A673 (cell line): ENCODE measurements at regions not wholly inside any gene's neighbourhood (a gene's known extent, or its start where the extent isn't known, plus 50 kb on each side); places are given as distances from the start of the nearest gene placed in this dataset.
"Not testable (repeated sequence)": the region's sequence is repeated elsewhere in the genome, so short reads cannot be mapped to it uniquely, and the experiment has no call there.

Experiments
- BruUV-seq: library from RNA; stranded (reverse); fragments of 400-500 nt; replicated peaks from 2 replicates; lab custom pipeline; 2021; lab: Mats Ljungman, UMichigan
- CTCF ChIA-PET: fragments of 300-600 bp; sonication (Branson Sonifier 250); formaldehyde crosslinking; loops from one replicate; lab custom pipeline; 2022; ENCODE audit warnings: antibody characterized with exemption; lab: Charles Lee
- POLR2A ChIA-PET: fragments of 300-600 bp; sonication (Branson Sonifier 250); formaldehyde crosslinking; loops from one replicate; lab custom pipeline; 2022; ENCODE audit warnings: antibody characterized with exemption; ENCODE audit not compliant: low non-redundant PET; lab: Charles Lee
- DNase-seq: peaks from one replicate; pipeline ENCODE4 v3.0.0-alpha.2; 2015; ENCODE audit warnings: low spot score
- H3K27ac ChIP-seq: fragments of 200-600 bp; sonication (generic); 2 replicates; pipeline ENCODE4 v1.5.1; 2016; ENCODE audit warnings: mixed run types, low read depth, mild to moderate bottlenecking, mixed read lengths, antibody characterized with exemption, low read length; ENCODE audit not compliant: poor library complexity, severe bottlenecking
- H3K27me3 ChIP-seq: fragments of 200-600 bp; sonication (generic); replicated peaks from 2 replicates; pipeline ENCODE4 v1.6.1; 2017; ENCODE audit warnings: mixed run types, low read depth, mild to moderate bottlenecking, mixed read lengths, antibody characterized with exemption, low read length; ENCODE audit not compliant: insufficient read depth, poor library complexity
- H3K36me3 ChIP-seq: fragments of 200-600 bp; sonication (generic); 2 replicates; pipeline ENCODE4 v1.6.1; 2016; ENCODE audit warnings: mixed run types, mild to moderate bottlenecking, mixed read lengths, antibody characterized with exemption, low read length; ENCODE audit not compliant: insufficient read depth, poor library complexity, severe bottlenecking
- H3K4me1 ChIP-seq: fragments of 200-600 bp; sonication (generic); 2 replicates; pipeline ENCODE4 v1.6.1; 2017; ENCODE audit warnings: mixed run types, mild to moderate bottlenecking, mixed read lengths, antibody characterized with exemption, low read length; ENCODE audit not compliant: insufficient read depth, poor library complexity, severe bottlenecking
- H3K4me3 ChIP-seq: fragments of 200-600 bp; sonication (generic); 2 replicates; pipeline ENCODE4 v1.5.1; 2016; ENCODE audit warnings: low read depth, mixed run types, mild to moderate bottlenecking, mixed read lengths, low read length; ENCODE audit not compliant: poor library complexity, severe bottlenecking
- H3K9me3 ChIP-seq: fragments of 200-600 bp; sonication (generic); 2 replicates; pipeline ENCODE4 v1.6.1; 2016; ENCODE audit warnings: mixed run types, low read depth, mild to moderate bottlenecking, mixed read lengths, antibody characterized with exemption, low read length; ENCODE audit not compliant: poor library complexity, severe bottlenecking
- CTCF ChIP-seq: fragments of 300-800, 200-600 bp; sonication (generic); conservative IDR thresholded peaks from 2 replicates; pipeline ENCODE4 v1.5.1; 2017; ENCODE audit warnings: low read depth, mild to moderate bottlenecking, antibody characterized with exemption, low read length, moderate library complexity, mixed read lengths
- EZH2 ChIP-seq: fragments of 200-600 bp; sonication (generic); IDR thresholded peaks from 2 replicates; pipeline ENCODE4 v1.6.1; 2017; ENCODE audit warnings: borderline replicate concordance, low read depth, mild to moderate bottlenecking, mixed read lengths, antibody characterized with exemption, low read length; ENCODE audit not compliant: poor library complexity, severe bottlenecking
- intact Hi-C: fragments of 100-400 bp; cut with micrococcal nuclease; formaldehyde crosslinking; loops from one replicate; pipeline ENCODE4 v1.10.0; 2022; ENCODE audit not compliant: unreplicated experiment

GRCh38 chr5:67802766-67803165 is 412.8 kb upstream of the PIK3R1 start:
- H3K36me3 ChIP-seq: no peaks in the 10 kb centered on the region
- TF ChIP-seq EZH2 (no peak), CTCF (no peak)
- no TSS peak for BruUV-seq
- H3K27me3 ChIP-seq: no peaks in the 10 kb centered on the region
- no peak overlapping the region for H3K27ac ChIP-seq
- ChIA-PET POLR2A (no interaction called here), CTCF (no interaction called here)
- peaks cover 4% of the 10 kb centered on the region for H3K9me3 ChIP-seq
- no peaks in the 10 kb centered on the region for H3K4me1 ChIP-seq
- no peak overlapping the region for H3K4me3 ChIP-seq
- no peak for DNase-seq
- intact Hi-C loops: no loop called here

DNA sequence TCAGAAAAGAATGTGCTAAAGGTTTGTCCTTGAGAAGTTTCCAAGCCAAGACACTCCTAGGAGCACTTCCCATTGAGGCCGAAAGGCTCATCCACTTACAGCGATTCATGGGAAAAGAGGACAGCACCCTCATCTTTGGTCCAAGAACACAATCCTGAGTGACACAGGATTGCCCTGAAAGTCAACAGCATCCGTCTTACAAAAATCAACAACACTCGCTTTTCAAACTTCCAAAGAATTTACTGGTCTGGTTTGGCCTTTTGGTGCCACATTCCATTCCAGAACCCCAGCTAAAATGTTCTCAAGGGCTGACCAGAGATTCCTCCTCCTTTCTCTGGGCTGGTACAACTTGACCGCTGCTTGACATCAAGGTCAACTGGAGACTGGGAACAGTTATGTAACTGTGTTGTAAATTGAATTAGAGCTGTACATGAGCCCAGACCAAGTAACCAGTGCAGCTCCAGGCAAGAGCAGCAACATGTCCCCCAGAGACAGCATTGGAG is 415.8 kb upstream of the PIK3R1 start:
- H3K4me1 ChIP-seq: no peaks in the 10 kb centered on the region
- H3K27ac ChIP-seq: no peak overlapping the region
- peaks cover 4% of the 10 kb centered on the region for H3K9me3 ChIP-seq
- ChIA-PET CTCF (no interaction called here), POLR2A (no interaction called here)
- H3K4me3 ChIP-seq: no peak overlapping the region
- no peaks in the 10 kb centered on the region for H3K27me3 ChIP-seq
- TF ChIP-seq CTCF (no peak), EZH2 (no peak)
- no TSS peak for BruUV-seq
- intact Hi-C loops: no loop called here
- H3K36me3 ChIP-seq: no peaks in the 10 kb centered on the region
- no peak for DNase-seq

GRCh38 chr5:67798470-67798869 is 417.1 kb upstream of the PIK3R1 start:
- H3K27me3 ChIP-seq, DNase-seq, H3K4me1 ChIP-seq, intact Hi-C loops, BruUV-seq, H3K36me3 ChIP-seq, H3K4me3 ChIP-seq, H3K9me3 ChIP-seq, CTCF ChIA-PET, POLR2A ChIA-PET, H3K27ac ChIP-seq: not testable (repeated sequence)

- Histone ChIP-seq H3K36me3 (no peaks in the 10 kb centered on the region), H3K4me1 (no peaks in the 10 kb centered on the region), H3K9me3 (peaks cover 4% of the 10 kb centered on the region), H3K27me3 (no peaks in the 10 kb centered on the region), H3K4me3 (no peak overlapping the region), H3K27ac (no peak overlapping the region)
- no peak for DNase-seq
- no TSS peak for BruUV-seq
- ChIA-PET CTCF (no interaction called here), POLR2A (no interaction called here)
- TF ChIP-seq CTCF (no peak), EZH2 (no peak)
- intact Hi-C loops: no loop called here
Measured at GRCh38 chr5:67795781-67796477, 419.6 kb upstream of the PIK3R1 start.
